T-cell (primary cell): ENCODE measurements at regions not wholly inside any gene's neighbourhood (a gene's known extent, or its start where the extent isn't known, plus 50 kb on each side); places are given as distances from the start of the nearest gene placed in this dataset.

Source experiments
- ATAC-seq, 4 experiments: fragments of 200-7000 bp in 3 of 4; fragments of 150-1000 bp in 1 of 4; cut with Tn5 transposase; replicated peaks in 1 of 4; 1 replicate in 3 of 4; 2 replicates in 1 of 4; pipeline ENCODE4 v1.10.0; 2021; ENCODE audit warnings: moderate library complexity in 3 of 4, mild to moderate bottlenecking in 2 of 4, moderate number of reproducible peaks in 1 of 4
- CTCF ChIA-PET, 2 donors: fragments of 300-600 bp; sonication (Branson Sonifier 250); formaldehyde crosslinking; loops; one replicate each; lab custom pipeline; 2022; ENCODE audit warnings: antibody characterized with exemption in 2 of 2; lab: Charles Lee
- POLR2A ChIA-PET, 2 donors: fragments of 300-600 bp; sonication (Branson Sonifier 250); formaldehyde crosslinking; loops; one replicate each; lab custom pipeline; 2022; ENCODE audit warnings: antibody characterized with exemption in 2 of 2; lab: Charles Lee
- DNase-seq, 35 experiments: peaks; one replicate each; pipeline versions ENCODE4 v3.0.0 to v3.0.0-alpha.2; 2013 to 2023
- H3K27ac ChIP-seq: one replicate; pipeline ENCODE4 v1.5.1; 2013; ENCODE audit warnings: low read length
- H3K27me3 ChIP-seq, 2 experiments: replicated peaks in 1 of 2; 1 replicate in 1 of 2; 2 replicates in 1 of 2; pipeline versions ENCODE4 v1.6.1 to v1.7.0; 2013; ENCODE audit warnings: low read length in 1 of 2, mixed read lengths in 1 of 2; ENCODE audit not compliant: control insufficient read depth in 2 of 2, insufficient read depth in 2 of 2; ENCODE audit errors: extremely low read depth in 1 of 2
- H3K36me3 ChIP-seq, 2 donors: 1 replicate in 1 of 2; 2 replicates in 1 of 2; pipeline versions ENCODE4 v1.6.1 to v1.7.0; 2013; ENCODE audit warnings: low read length in 1 of 2; ENCODE audit not compliant: control insufficient read depth in 2 of 2, insufficient read depth in 1 of 2; ENCODE audit errors: extremely low read depth in 1 of 2
- H3K4me1 ChIP-seq, 2 experiments: 1 replicate in 1 of 2; 2 replicates in 1 of 2; pipeline versions ENCODE4 v1.6.1 to v1.7.0; 2013; ENCODE audit warnings: low read length in 2 of 2, mixed read lengths in 1 of 2; ENCODE audit not compliant: insufficient read depth in 2 of 2, control insufficient read depth in 1 of 2; ENCODE audit errors: extremely low read depth in 1 of 2
- H3K4me3 ChIP-seq, 2 donors: 1 replicate in 1 of 2; 2 replicates in 1 of 2; pipeline versions ENCODE4 v1.5.1 to v1.7.0; 2013; ENCODE audit warnings: mild to moderate bottlenecking in 2 of 2, low read length in 1 of 2, moderate library complexity in 1 of 2; ENCODE audit not compliant: control insufficient read depth in 1 of 2; ENCODE audit errors: extremely low read depth in 1 of 2
- H3K9me3 ChIP-seq: 2 replicates; pipeline ENCODE4 v1.7.0; 2013
- H3K27ac Mint-ChIP-seq, 2 donors: one replicate each; pipeline ENCODE4 v1.8.0; 2020 to 2021; ENCODE audit warnings: mild to moderate bottlenecking in 2 of 2, mixed read lengths in 2 of 2
- H3K27me3 Mint-ChIP-seq, 2 donors: one replicate each; pipeline ENCODE4 v1.8.0; 2021 to 2022; ENCODE audit warnings: mixed read lengths in 2 of 2
- H3K36me3 Mint-ChIP-seq: one replicate; pipeline ENCODE4 v1.8.0; 2021; ENCODE audit warnings: mixed read lengths
- H3K4me1 Mint-ChIP-seq, 3 donors: one replicate each; pipeline ENCODE4 v1.8.0; 2020 to 2022; ENCODE audit warnings: mixed read lengths in 3 of 3, mild to moderate bottlenecking in 1 of 3
- H3K4me3 Mint-ChIP-seq, 3 donors: one replicate each; pipeline ENCODE4 v1.8.0; 2020 to 2022; ENCODE audit warnings: mild to moderate bottlenecking in 3 of 3, mixed read lengths in 3 of 3, moderate library complexity in 3 of 3
- H3K9me3 Mint-ChIP-seq, 3 donors: one replicate each; pipeline ENCODE4 v1.8.0; 2020 to 2022; ENCODE audit warnings: mixed read lengths in 3 of 3
- WGBS: methylation state at CpG from one replicate; pipeline ENCODE4 v1.1.5; 2013; ENCODE audit warnings: missing lambda C conversion rate; ENCODE audit not compliant: insufficient coverage; 5-methylcytosine and 5-hydroxymethylcytosine counted together

DNA sequence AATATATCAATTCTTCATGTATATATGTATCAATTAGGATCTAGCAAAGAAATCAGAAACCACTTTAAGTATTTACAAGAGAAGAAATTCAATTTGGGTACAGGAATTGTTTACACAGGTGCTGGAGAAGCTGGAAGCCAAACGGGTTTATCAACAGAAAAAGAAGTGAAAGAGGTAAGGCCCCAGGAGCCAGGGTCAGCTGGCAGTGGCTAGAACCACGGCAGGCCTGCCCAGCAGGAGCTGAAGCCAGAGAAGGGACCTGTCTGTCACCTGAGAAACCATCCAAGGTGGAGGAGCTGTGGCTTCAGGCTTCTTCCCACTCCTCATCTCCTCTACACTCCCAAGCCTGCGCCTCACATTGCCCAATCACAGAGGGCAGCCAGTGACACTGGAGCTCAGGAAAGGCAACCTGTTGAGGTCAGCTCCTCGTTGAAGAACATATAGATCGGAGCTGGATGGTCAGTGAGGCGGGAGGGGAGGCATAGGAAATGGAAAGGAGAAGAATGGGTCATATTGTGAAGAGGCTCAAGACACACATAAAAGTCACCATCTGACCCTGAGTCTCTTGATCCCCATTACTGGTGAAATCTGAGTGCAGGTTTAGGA lies 182.6 kb downstream of the REEP3 start:
- CTCF ChIA-PET = no interaction called here
- Mint-ChIP-seq H3K4me1 (peaks cover 0 to 20% (median 11%) of the 10 kb centered on the region in 3 donors), H3K27me3 (no peaks in the 10 kb centered on the region), H3K36me3 (no peaks in the 10 kb centered on the region), H3K4me3 (no peak overlapping the region), H3K9me3 (no peaks in the 10 kb centered on the region), H3K27ac (no peak overlapping the region)
- Histone ChIP-seq H3K4me1 (no peaks in the 10 kb centered on the region), H3K36me3 (no peaks in the 10 kb centered on the region), H3K27ac (no peak overlapping the region), H3K27me3 (no peaks in the 10 kb centered on the region), H3K4me3 (no peak overlapping the region), H3K9me3 (no peaks in the 10 kb centered on the region)
- DNase-seq (no peak), ATAC-seq (no peak)
- POLR2A ChIA-PET = interaction anchor here in 1 of 2 donors (1.0 kb wide), 1 partner anchor 13 kb away, joined by 3 read pairs; no protein-coding TSS in a partner anchor
- 88% methylated on average over 3 of the region's 6 CpGs for WGBS

DNA sequence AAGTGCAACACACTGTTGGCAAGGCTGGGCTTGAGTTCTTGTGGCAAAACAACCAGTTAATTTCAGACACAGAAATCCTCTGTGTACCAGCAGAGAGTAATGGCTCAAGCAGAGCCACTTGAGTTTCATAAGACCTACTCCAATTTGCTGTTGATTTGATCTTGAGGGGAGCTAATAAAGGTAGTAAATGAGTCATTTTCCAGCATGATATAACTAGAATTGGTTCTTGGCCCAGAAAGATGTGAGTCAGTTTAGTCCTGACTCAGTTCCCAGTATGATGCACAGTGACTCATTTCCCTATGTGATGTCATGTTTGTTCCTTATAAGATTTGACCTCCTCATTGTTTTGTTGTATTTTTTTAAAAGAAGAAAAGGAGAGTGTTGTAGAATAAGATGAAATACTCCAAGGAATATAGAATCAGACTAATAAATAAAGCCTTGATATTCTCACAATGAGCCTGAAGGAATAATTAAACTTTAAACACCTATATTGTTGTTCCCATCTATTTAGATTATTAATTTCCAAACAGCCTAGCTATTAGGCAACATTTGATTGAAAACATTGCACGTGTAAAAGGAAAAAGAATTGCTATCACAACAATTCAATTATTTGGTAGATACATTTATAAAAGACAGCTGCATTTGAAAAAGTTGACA lies 186.2 kb downstream of the REEP3 start:
- WGBS = no CpG with 5 or more reads among the region's 1 CpG
- no peak for DNase-seq
- peak overlapping the region; percentile 12 to 50 for H3K27ac Mint-ChIP-seq
- Histone ChIP-seq H3K27ac (no peak overlapping the region), H3K36me3 (no peaks in the 10 kb centered on the region), H3K27me3 (peaks cover 0 to 2% of the 10 kb centered on the region in 2 experiments), H3K4me1 (no peaks in the 10 kb centered on the region), H3K9me3 (no peaks in the 10 kb centered on the region), H3K4me3 (no peak overlapping the region)
- H3K9me3 Mint-ChIP-seq = no peaks in the 10 kb centered on the region
- H3K36me3 Mint-ChIP-seq = no peaks in the 10 kb centered on the region
- H3K4me1 Mint-ChIP-seq = peaks cover 0 to 12% (median 11%) of the 10 kb centered on the region in 3 donors
- H3K4me3 Mint-ChIP-seq = no peak overlapping the region
- ATAC-seq = peak in 3 of 4 experiments; percentile 68 to 79 (median 71)
- POLR2A ChIA-PET = no interaction called here
- CTCF ChIA-PET = interaction anchor here (0.6 to 1.7 kb wide), 5 partner anchors 10 to 1759 kb away, joined by 3 to 9 read pairs (median 5); no protein-coding TSS in a partner anchor
- no peaks in the 10 kb centered on the region for H3K27me3 Mint-ChIP-seq

DNA sequence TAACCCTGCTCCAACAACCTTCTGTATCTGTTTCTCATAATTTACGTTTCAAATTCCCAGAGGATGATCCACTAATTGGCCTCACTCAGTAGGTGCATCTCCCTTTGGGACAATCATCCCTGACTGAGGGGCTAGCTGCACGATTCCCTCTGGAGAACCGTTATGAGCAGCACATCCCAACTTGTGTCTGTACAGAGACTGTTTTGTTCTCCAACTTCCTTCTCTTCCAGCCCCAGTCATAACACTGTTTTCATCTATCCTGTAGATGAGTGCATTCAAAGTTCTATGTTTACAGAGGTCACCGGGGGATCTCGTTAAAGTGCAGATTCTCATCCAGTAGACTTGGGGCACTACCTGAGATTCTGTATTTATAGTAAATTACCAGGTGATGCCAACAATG lies 187.2 kb downstream of the REEP3 start:
- Histone ChIP-seq H3K4me3 (no peak overlapping the region), H3K9me3 (no peaks in the 10 kb centered on the region), H3K4me1 (no peaks in the 10 kb centered on the region), H3K27ac (no peak overlapping the region), H3K36me3 (no peaks in the 10 kb centered on the region), H3K27me3 (peaks cover 0 to 2% of the 10 kb centered on the region in 2 experiments)
- H3K27ac Mint-ChIP-seq = no peak overlapping the region
- no peak overlapping the region for H3K4me3 Mint-ChIP-seq
- no peaks in the 10 kb centered on the region for H3K27me3 Mint-ChIP-seq
- CTCF ChIA-PET = no interaction called here
- POLR2A ChIA-PET = no interaction called here
- no peaks in the 10 kb centered on the region for H3K36me3 Mint-ChIP-seq
- H3K4me1 Mint-ChIP-seq = peaks cover 0 to 13% (median 12%) of the 10 kb centered on the region in 3 donors
- no peaks in the 10 kb centered on the region for H3K9me3 Mint-ChIP-seq
- ATAC-seq = no peak
- 85% methylated on average over 2 of the region's 5 CpGs for WGBS
- no peak for DNase-seq

DNA sequence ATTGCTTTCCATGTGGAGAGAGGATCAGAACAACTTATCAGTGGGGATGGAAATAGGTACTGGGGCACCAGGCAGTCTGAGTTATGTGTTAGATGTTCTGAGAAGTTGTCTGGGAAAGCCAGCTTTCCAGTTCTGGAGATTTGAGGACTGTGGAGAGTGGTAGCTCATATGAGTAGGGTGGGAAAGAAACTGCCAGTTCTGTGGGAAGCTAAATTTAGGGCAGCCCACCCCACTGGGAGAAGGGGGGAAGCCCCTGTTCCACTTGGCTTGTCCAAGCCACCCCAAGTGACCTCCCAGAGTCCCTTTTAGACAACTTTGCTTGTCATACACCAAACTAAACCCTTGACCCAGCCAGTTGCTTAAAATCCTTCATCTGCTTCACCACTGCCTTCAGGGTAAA lies 189.5 kb downstream of the REEP3 start:
- no peaks in the 10 kb centered on the region for H3K9me3 ChIP-seq
- H3K36me3 ChIP-seq = no peaks in the 10 kb centered on the region
- H3K36me3 Mint-ChIP-seq = no peaks in the 10 kb centered on the region
- peaks cover 0 to 2% of the 10 kb centered on the region in 2 experiments for H3K27me3 ChIP-seq
- CTCF ChIA-PET = interaction anchor here in 1 of 2 donors (1.6 kb wide), 1 partner anchor 10 kb away, joined by 9 read pairs; no protein-coding TSS in a partner anchor
- no peak overlapping the region for H3K27ac ChIP-seq
- POLR2A ChIA-PET = no interaction called here
- no peak overlapping the region for H3K4me3 Mint-ChIP-seq
- no peak overlapping the region for H3K4me3 ChIP-seq
- no peak overlapping the region for H3K27ac Mint-ChIP-seq
- peaks cover 0 to 13% (median 12%) of the 10 kb centered on the region in 3 donors for H3K4me1 Mint-ChIP-seq
- H3K4me1 ChIP-seq = no peaks in the 10 kb centered on the region
- no peak for ATAC-seq
- no peak for DNase-seq
- no peaks in the 10 kb centered on the region for H3K9me3 Mint-ChIP-seq
- no peaks in the 10 kb centered on the region for H3K27me3 Mint-ChIP-seq

DNA sequence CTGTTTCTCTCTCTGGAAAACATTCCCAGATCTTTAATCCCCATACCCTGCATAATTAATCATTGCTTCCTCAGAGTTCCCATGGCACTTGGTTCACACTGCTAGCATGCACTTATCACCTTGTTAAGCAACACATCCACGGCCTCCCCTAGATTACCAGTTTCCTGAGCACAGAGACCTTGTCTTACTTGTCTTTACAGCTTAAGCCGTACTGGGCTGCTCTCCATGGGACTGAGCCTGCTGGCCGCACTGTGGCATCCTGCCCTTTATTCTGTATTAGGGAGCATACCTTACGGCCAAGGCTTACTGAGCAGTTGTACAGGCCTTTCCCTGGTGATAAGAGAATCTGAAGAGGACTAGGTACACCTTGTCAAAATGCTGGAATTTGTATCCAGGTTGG lies 190.2 kb downstream of the REEP3 start:
- Mint-ChIP-seq H3K4me1 (peaks cover 0 to 13% (median 12%) of the 10 kb centered on the region in 3 donors), H3K36me3 (no peaks in the 10 kb centered on the region), H3K9me3 (no peaks in the 10 kb centered on the region), H3K27ac (no peak overlapping the region), H3K27me3 (no peaks in the 10 kb centered on the region), H3K4me3 (no peak overlapping the region)
- no peak overlapping the region for H3K4me3 ChIP-seq
- H3K27me3 ChIP-seq = peaks cover 0 to 2% of the 10 kb centered on the region in 2 experiments
- H3K9me3 ChIP-seq = no peaks in the 10 kb centered on the region
- H3K36me3 ChIP-seq = no peaks in the 10 kb centered on the region
- no peak for ATAC-seq
- H3K4me1 ChIP-seq = no peaks in the 10 kb centered on the region
- 95% methylated on average over 2 of the region's 4 CpGs for WGBS
- ChIA-PET POLR2A (no interaction called here), CTCF (interaction anchor here in 1 of 2 donors (1.6 kb wide), 1 partner anchor 9 kb away, joined by 9 read pairs; no protein-coding TSS in a partner anchor)
- no peak overlapping the region for H3K27ac ChIP-seq
- no peak for DNase-seq

DNA sequence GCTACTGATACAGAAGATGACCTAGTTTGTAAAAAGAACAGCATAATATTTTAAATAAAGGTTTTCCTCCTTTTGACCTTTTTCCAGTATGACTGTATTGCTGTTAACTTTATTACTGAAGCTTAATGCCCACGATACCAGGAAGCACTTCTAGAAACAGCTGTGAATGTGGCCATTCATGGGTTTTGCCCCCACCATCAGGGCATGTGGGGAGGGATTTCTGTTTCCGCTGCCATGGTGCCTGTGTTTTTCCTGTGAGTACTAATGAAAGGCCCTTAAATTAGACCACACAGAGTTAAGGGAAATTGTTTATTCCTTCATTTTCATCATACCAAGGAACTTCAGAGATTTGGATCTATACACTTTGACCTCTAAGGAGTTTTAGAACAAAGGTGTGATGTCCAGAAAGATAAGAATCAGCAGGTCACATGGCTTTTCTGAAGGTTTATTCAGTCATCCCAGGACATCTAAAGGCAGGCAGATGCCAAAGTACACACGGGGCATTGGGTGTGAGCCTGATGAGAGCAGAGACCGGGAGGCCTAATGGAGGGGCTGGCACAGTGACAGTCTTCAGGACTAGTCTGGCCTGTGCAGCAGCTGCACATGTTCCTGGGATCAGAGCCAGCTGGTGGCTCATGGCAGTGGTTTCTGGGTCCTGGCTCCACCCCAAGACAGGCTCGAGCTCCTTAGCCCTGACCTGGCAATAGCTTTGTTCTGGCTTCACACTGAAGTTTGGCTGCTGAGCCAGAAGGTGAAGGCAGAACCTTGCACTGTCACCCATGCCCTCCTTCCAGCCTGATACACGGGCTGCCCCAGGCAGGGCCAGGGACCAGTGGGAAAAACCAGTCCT lies 190.9 kb downstream of the REEP3 start:
- H3K36me3 Mint-ChIP-seq = no peaks in the 10 kb centered on the region
- CTCF ChIA-PET = interaction anchor here (0.8 to 1.6 kb wide), 2 partner anchors 8 kb away, joined by 4 to 9 read pairs; no protein-coding TSS in a partner anchor
- H3K36me3 ChIP-seq = no peaks in the 10 kb centered on the region
- no peak for ATAC-seq
- no peak overlapping the region for H3K4me3 Mint-ChIP-seq
- no peaks in the 10 kb centered on the region for H3K9me3 ChIP-seq
- no peak overlapping the region for H3K27ac ChIP-seq
- WGBS = 57% methylated on average over 4 of the region's 6 CpGs
- H3K27me3 ChIP-seq = peaks cover 0 to 2% of the 10 kb centered on the region in 2 experiments
- H3K4me1 ChIP-seq = no peaks in the 10 kb centered on the region
- no peak overlapping the region for H3K4me3 ChIP-seq
- no peak for DNase-seq
- H3K27ac Mint-ChIP-seq = no peak overlapping the region
- H3K27me3 Mint-ChIP-seq = no peaks in the 10 kb centered on the region
- POLR2A ChIA-PET = no interaction called here
- peaks cover 0 to 11% (median 8%) of the 10 kb centered on the region in 3 donors for H3K4me1 Mint-ChIP-seq
- no peaks in the 10 kb centered on the region for H3K9me3 Mint-ChIP-seq
